ENCODE measurements at regions not wholly inside any gene's neighbourhood (a gene's known extent, or its start where the extent isn't known, plus 50 kb on each side); places are given as distances from the start of the nearest gene placed in this dataset.

DNA sequence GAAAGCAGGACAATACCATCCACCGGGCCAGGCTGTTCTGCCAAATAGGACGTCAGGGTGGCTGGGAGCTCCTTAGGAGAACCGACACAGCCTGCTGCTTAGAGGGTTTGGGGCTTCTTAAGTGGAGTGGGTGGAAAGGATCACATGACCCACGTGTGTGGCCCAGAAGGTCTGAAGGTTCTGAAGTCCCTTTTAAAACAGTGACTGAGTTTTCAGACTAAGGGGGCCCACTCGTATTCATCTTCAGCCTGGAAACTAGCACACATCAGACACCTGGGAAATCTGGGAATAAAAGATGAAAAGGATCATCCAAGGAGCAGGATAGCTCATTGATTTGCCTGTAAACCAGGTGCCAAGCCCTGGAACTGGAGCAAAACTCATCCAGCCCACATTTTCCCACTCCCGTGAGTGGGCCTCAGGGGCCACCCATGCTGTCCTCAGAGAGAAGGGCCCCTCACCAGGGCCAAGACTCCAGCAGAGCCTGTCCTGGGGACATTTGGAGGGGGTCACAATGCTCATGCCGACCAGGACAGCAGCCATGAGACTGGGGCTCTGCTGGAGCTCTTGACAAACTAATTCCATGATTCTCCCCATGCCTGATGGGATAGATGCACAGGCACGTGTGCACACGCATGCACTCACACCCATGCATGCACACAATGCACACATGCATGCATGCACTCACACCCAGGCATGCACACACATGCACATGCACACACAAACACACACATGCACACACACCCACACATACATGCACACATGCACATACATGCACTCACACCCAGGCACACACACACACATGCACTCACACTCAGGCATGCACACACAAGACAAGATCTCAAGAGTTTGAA lies 168.8 kb upstream of the PPP2R2D start:
- Histone ChIP-seq H3K9me3 (no peaks in the 10 kb centered on the region), H3K27ac (no peak overlapping the region), H3K4me1 (no peaks in the 10 kb centered on the region), H3K27me3 (peaks cover 1% of the 10 kb centered on the region), H3K36me3 (no peaks in the 10 kb centered on the region), H3K4me3 (no peak overlapping the region)
- DNase-seq (ENCODE audit: low spot score in 2 of 2) = peak in 1 of 2 donors; percentile 34
- 80% methylated on average over 6 of the region's 9 CpGs for WGBS
- TF ChIP-seq POLR2A (IDR thresholded peaks at IDR 0.05) (no peak), POLR2AphosphoS5 (IDR thresholded peaks at IDR 0.05) (no peak), EP300 (IDR thresholded peaks at IDR 0.05) (no peak)
- TF ChIP-seq, protein P1, sequence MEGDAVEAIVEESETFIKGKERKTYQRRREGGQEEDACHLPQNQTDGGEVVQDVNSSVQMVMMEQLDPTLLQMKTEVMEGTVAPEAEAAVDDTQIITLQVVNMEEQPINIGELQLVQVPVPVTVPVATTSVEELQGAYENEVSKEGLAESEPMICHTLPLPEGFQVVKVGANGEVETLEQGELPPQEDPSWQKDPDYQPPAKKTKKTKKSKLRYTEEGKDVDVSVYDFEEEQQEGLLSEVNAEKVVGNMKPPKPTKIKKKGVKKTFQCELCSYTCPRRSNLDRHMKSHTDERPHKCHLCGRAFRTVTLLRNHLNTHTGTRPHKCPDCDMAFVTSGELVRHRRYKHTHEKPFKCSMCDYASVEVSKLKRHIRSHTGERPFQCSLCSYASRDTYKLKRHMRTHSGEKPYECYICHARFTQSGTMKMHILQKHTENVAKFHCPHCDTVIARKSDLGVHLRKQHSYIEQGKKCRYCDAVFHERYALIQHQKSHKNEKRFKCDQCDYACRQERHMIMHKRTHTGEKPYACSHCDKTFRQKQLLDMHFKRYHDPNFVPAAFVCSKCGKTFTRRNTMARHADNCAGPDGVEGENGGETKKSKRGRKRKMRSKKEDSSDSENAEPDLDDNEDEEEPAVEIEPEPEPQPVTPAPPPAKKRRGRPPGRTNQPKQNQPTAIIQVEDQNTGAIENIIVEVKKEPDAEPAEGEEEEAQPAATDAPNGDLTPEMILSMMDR (IDR thresholded peaks at IDR 0.05) = no peak

DNA sequence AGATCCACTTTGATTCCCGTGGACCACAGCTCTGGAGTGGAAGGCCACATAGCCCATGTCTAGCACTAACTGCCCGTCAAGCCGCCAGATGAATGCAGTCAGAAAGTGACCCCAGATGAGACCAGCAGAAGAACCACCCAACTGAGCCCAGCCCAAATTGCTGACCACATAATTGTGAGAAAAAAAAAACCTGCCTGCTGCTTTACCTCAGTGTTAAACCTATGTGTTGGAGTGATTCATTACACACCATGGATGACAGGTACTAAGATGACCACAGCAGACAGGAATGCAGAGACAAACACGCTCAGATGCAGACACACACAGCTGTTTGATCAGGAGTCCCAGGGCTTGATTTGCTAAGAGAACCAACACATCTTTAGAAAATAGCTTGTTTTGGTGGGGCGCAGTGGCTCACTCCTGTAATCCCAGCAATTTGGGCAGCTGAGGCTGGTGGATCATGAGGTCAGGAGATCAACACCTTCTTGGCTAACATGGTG lies 168.1 kb upstream of the PPP2R2D start:
- H3K27me3 ChIP-seq = peaks cover 6% of the 10 kb centered on the region
- no peaks in the 10 kb centered on the region for H3K4me1 ChIP-seq
- DNase-seq (ENCODE audit: low spot score in 2 of 2) = no peak
- no peak overlapping the region for H3K4me3 ChIP-seq
- no peaks in the 10 kb centered on the region for H3K9me3 ChIP-seq
- 87% methylated on average over 5 of the region's 5 CpGs for WGBS
- no peaks in the 10 kb centered on the region for H3K36me3 ChIP-seq
- TF ChIP-seq, protein P1 (IDR thresholded peaks at IDR 0.05) = no peak
- no peak for TF ChIP-seq POLR2A (IDR thresholded peaks at IDR 0.05)
- no peak for TF ChIP-seq EP300 (IDR thresholded peaks at IDR 0.05)
- TF ChIP-seq POLR2AphosphoS5 (IDR thresholded peaks at IDR 0.05) = no peak
- no peak overlapping the region for H3K27ac ChIP-seq

DNA sequence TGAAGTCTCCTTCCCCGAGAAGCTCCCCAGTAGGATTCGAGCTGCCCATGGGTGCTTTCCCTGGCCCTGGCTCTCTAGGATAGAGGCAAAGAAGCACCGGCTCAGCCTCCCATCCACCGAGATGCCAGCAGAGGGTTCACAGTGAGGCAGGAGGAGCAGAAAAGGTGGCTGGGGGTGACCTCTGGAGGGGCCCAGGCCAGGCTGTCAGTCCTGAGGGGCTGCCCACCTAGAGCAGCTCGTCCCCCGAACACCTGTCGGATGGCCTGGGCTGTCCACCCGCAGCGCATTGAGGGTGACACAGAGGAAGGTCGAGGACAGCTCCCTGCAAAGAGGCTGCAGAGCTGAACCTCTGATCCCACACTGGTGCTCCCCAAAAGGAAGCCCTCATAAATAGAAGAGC lies 167.2 kb upstream of the PPP2R2D start:
- H3K27me3 ChIP-seq = peaks cover 9% of the 10 kb centered on the region
- no peak overlapping the region for H3K4me3 ChIP-seq
- DNase-seq (ENCODE audit: low spot score in 2 of 2) = peak in 1 of 2 donors; percentile 34
- 85% methylated on average over 9 of the region's 10 CpGs for WGBS
- H3K27ac ChIP-seq = no peak overlapping the region
- H3K4me1 ChIP-seq = no peaks in the 10 kb centered on the region
- TF ChIP-seq POLR2A (IDR thresholded peaks at IDR 0.05) = no peak
- no peak for TF ChIP-seq EP300 (IDR thresholded peaks at IDR 0.05)
- no peak for TF ChIP-seq POLR2AphosphoS5 (IDR thresholded peaks at IDR 0.05)
- TF ChIP-seq, protein P1 (IDR thresholded peaks at IDR 0.05) = no peak
- no peaks in the 10 kb centered on the region for H3K9me3 ChIP-seq
- no peaks in the 10 kb centered on the region for H3K36me3 ChIP-seq

DNA sequence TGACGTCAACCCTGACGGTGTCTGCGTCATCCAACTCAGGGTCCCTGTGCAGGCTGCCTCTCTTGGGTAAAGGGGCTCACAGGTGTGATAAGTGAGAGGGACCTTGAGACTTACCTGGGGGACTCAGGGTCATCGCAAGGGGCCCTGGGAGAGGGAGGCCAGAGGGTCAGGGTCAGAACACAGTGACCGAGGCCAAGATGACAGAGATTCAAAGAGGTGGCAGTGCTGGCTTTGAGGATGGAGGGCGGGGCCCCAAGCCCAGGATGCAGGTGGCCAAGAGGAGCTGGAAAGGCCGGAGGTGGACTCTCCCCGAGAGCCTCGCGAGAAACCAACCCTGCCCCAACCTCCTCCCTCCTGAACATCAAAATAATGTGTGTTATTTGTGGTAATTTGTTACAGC lies 165.2 kb upstream of the PPP2R2D start:
- no peak for TF ChIP-seq POLR2A (IDR thresholded peaks at IDR 0.05)
- TF ChIP-seq, protein P1 (IDR thresholded peaks at IDR 0.05) = no peak
- no peak for TF ChIP-seq EP300 (IDR thresholded peaks at IDR 0.05)
- no peak for TF ChIP-seq POLR2AphosphoS5 (IDR thresholded peaks at IDR 0.05)
- Histone ChIP-seq H3K27me3 (peaks cover 9% of the 10 kb centered on the region), H3K9me3 (no peaks in the 10 kb centered on the region), H3K36me3 (no peaks in the 10 kb centered on the region), H3K4me1 (no peaks in the 10 kb centered on the region), H3K27ac (no peak overlapping the region), H3K4me3 (no peak overlapping the region)
- peak in 1 of 2 donors; percentile 30 for DNase-seq (ENCODE audit: low spot score in 2 of 2)
- WGBS = 76% methylated on average over 10 of the region's 10 CpGs

DNA sequence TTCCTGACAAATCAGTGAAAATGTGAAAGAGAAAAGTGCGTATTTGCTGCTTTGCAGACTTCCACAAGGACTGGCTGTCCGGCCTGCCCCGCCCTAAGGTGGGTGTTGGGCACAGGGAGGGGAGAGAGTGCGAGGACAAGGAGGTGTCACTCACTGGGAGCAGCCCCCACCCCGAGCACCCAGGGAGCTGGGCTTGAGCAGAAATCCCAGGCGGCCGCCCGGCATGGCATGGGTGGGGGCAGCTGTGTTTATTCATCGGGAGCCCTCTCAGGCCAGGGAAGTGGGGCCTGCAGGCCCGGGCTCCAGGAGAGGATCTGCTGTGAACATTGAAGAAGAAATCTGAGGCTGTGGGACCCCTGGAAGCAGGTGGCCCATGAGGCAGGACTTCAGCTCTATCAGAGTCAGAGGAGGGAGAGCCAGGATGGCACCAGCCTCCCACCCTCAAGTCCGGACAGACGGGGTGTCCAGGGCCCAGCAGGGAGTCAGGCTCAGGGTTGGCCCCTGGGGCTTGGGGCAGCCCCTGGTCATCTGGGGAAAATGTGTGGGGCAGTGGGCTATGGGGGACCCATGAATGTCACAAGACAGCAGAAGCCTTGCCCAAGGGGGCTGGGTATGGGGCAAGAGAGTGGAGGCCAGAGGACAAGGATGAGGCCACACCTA lies 164.4 kb upstream of the PPP2R2D start:
- Histone ChIP-seq H3K9me3 (no peaks in the 10 kb centered on the region), H3K27me3 (peaks cover 9% of the 10 kb centered on the region), H3K4me3 (no peak overlapping the region), H3K4me1 (no peaks in the 10 kb centered on the region), H3K36me3 (no peaks in the 10 kb centered on the region), H3K27ac (no peak overlapping the region)
- WGBS = 91% methylated on average over 10 of the region's 12 CpGs
- DNase-seq (ENCODE audit: low spot score in 2 of 2) = peak; percentile 34 to 68
- no peak for TF ChIP-seq POLR2AphosphoS5 (IDR thresholded peaks at IDR 0.05)

Measured in suprapubic skin (tissue), 4 donors.